NK-92 (cell line): ENCODE measurements at regions not wholly inside any gene's neighbourhood (a gene's known extent, or its start where the extent isn't known, plus 50 kb on each side); places are given as distances from the start of the nearest gene placed in this dataset.

Experiments
- DNase-seq: peaks from one replicate; lab custom pipeline; 2025; ENCODE audit not compliant: unreplicated experiment; lab: John Stamatoyannopoulos, UW

- no peak for DNase-seq
Observed at GRCh38 chr22:49018601-49019000, 809.1 kb downstream of the BRD1 start.

- no peak for DNase-seq
Observed at GRCh38 chr22:49017482-49018329, 810.0 kb downstream of the BRD1 start.

GRCh38 chr22:49016909-49017481 lies 810.7 kb downstream of the BRD1 start:
- no peak for DNase-seq

GRCh38 chr22:49015993-49016908 lies 811.4 kb downstream of the BRD1 start:
- no peak for DNase-seq

GRCh38 chr22:49015459-49015858 lies 812.2 kb downstream of the BRD1 start:
- DNase-seq: no peak

- no peak for DNase-seq
Observed at GRCh38 chr22:49014227-49015201, 813.2 kb downstream of the BRD1 start.

GRCh38 chr22:49013707-49014106 lies 814.0 kb downstream of the BRD1 start:
- no peak for DNase-seq

- no peak for DNase-seq
Observed at GRCh38 chr22:49012712-49013395, 814.8 kb downstream of the BRD1 start.

GRCh38 chr22:49011769-49012648 lies 815.7 kb downstream of the BRD1 start:
- no peak for DNase-seq

- no peak for DNase-seq
Observed at GRCh38 chr22:49011379-49011768, 816.3 kb downstream of the BRD1 start.

GRCh38 chr22:49010901-49011300 lies 816.8 kb downstream of the BRD1 start:
- DNase-seq: no peak

- no peak for DNase-seq
Observed at GRCh38 chr22:49010070-49010863, 817.4 kb downstream of the BRD1 start.

GRCh38 chr22:49009359-49010063 lies 818.2 kb downstream of the BRD1 start:
- no peak for DNase-seq

- no peak for DNase-seq
Observed at GRCh38 chr22:49008682-49009235, 818.9 kb downstream of the BRD1 start.

GRCh38 chr22:49007013-49007653 lies 820.5 kb downstream of the BRD1 start:
- DNase-seq: no peak

GRCh38 chr22:49006207-49007012 lies 821.3 kb downstream of the BRD1 start:
- no peak for DNase-seq
